GM12878 (cell line): ENCODE measurements at regions not wholly inside any gene's neighbourhood (a gene's known extent, or its start where the extent isn't known, plus 50 kb on each side); places are given as distances from the start of the nearest gene placed in this dataset.

Source experiments
- ATAC-seq: fragments of 200-7000 bp; cut with Tn5 transposase; 3 replicates; pipeline ENCODE4 v1.9.1; 2020; ENCODE audit warnings: mild to moderate bottlenecking, moderate library complexity
- BruUV-seq: library from RNA; stranded (reverse); fragments of 400-500 nt; replicated peaks from 2 replicates; lab custom pipeline; 2021; lab: Mats Ljungman, UMichigan
- CTCF ChIA-PET: fragments of 300-600 bp; sonication (Branson Sonifier 250); formaldehyde crosslinking; extraction: SDS; loops from one replicate; lab custom pipeline; 2021; ENCODE audit warnings: inconsistent platforms; lab: Yijun Ruan, JAX
- POLR2A ChIA-PET: fragments of 350-600 bp; formaldehyde crosslinking; extraction: SDS; loops from one replicate; lab custom pipeline; 2021; ENCODE audit warnings: inconsistent platforms; lab: Charles Lee
- RAD21 ChIA-PET: fragments of 300-600 bp; sonication (Branson Sonifier 250); formaldehyde crosslinking; loops from one replicate; lab custom pipeline; 2023; ENCODE audit warnings: antibody characterized with exemption; ENCODE audit not compliant: unreplicated experiment; lab: Charles Lee
- SMC1A ChIA-PET: fragments of 300-600 bp; sonication (Branson Sonifier 250); formaldehyde crosslinking; loops from one replicate; lab custom pipeline; 2023; ENCODE audit not compliant: unreplicated experiment, uncharacterized antibody; lab: Charles Lee
- DNase-seq: peaks from one replicate; pipeline ENCODE4 v3.0.0-alpha.2; 2011; ENCODE audit warnings: low read depth, low spot score
- FAIRE-seq: peaks from 3 replicates; lab custom pipeline; 2011; peaks lifted over from hg19 to GRCh38; lab: Jason Lieb, UNC
- H2AFZ ChIP-seq: 2 replicates; pipeline ENCODE4 v1.6.0; 2011; ENCODE audit warnings: low read depth, low read length, control low read depth; ENCODE audit not compliant: control insufficient read depth
- H3K27ac ChIP-seq: 2 replicates; pipeline ENCODE4 v1.5.1; 2011; ENCODE audit warnings: control low read depth; ENCODE audit not compliant: control insufficient read depth, insufficient read depth
- H3K27me3 ChIP-seq, 2 experiments: replicated peaks in 1 of 2; 2 replicates each; pipeline versions ENCODE4 v1.6.0 to v1.6.1; 2011; ENCODE audit warnings: low read length in 1 of 2; ENCODE audit not compliant: control insufficient read depth in 2 of 2, insufficient read depth in 2 of 2
- H3K36me3 ChIP-seq, 2 experiments: 2 replicates each; pipeline ENCODE4 v1.5.1; 2011; ENCODE audit warnings: low read length in 1 of 2; ENCODE audit not compliant: control insufficient read depth in 2 of 2, insufficient read depth in 2 of 2
- H3K4me1 ChIP-seq: 2 replicates; pipeline ENCODE4 v1.6.1; 2011; ENCODE audit warnings: mild to moderate bottlenecking, low read length, moderate library complexity, mixed read lengths; ENCODE audit not compliant: control insufficient read depth, insufficient read depth
- H3K4me2 ChIP-seq: 2 replicates; pipeline ENCODE4 v1.6.0; 2011; ENCODE audit warnings: control low read depth; ENCODE audit not compliant: control insufficient read depth, insufficient read depth
- H3K4me3 ChIP-seq: fragments of 200-600 bp; sonication (generic); 2 replicates; pipeline ENCODE4 v1.5.1; 2016
- H3K79me2 ChIP-seq: 2 replicates; pipeline ENCODE4 v1.6.0; 2011; ENCODE audit warnings: low read length; ENCODE audit not compliant: control insufficient read depth, insufficient read depth
- H3K9ac ChIP-seq: 2 replicates; pipeline ENCODE4 v1.8.0; 2011; ENCODE audit warnings: low read length, control low read depth, mixed read lengths; ENCODE audit not compliant: control insufficient read depth, insufficient read depth
- H3K9me3 ChIP-seq: replicated peaks from 3 replicates; pipeline ENCODE4 v1.5.1; 2011; ENCODE audit warnings: mild to moderate bottlenecking, low read length; ENCODE audit not compliant: control insufficient read depth, insufficient read depth
- H4K20me1 ChIP-seq: 2 replicates; pipeline ENCODE4 v1.6.0; 2011; ENCODE audit not compliant: control insufficient read depth, insufficient read depth
- ATF2 ChIP-seq: IDR thresholded peaks from 2 replicates; pipeline ENCODE4 v1.6.1; 2012; ENCODE audit warnings: low read length, inconsistent platforms
- BRCA1 ChIP-seq: IDR thresholded peaks from 2 replicates; pipeline ENCODE4 v1.6.1; 2011; ENCODE audit warnings: low read depth, low read length, improper control_type of control experiment
- CBX5 ChIP-seq: sonication (generic); IDR thresholded peaks from 2 replicates; pipeline ENCODE4 v1.6.1; 2016; ENCODE audit warnings: low read depth, moderate library complexity, mild to moderate bottlenecking, inconsistent platforms
- HDGF ChIP-seq: fragments of 450-650 bp; IDR thresholded peaks from 2 replicates; pipeline ENCODE4 v1.6.1; 2016; ENCODE audit warnings: antibody characterized with exemption
- IKZF1 ChIP-seq: fragments of 450-650 bp; conservative IDR thresholded peaks from 2 replicates; pipeline ENCODE4 v1.6.1; 2017; ENCODE audit warnings: antibody characterized with exemption, mild to moderate bottlenecking
- JUNB ChIP-seq: IDR thresholded peaks from 2 replicates; pipeline ENCODE4 v1.6.1; 2016; ENCODE audit warnings: antibody characterized with exemption, mild to moderate bottlenecking
- LARP7 ChIP-seq: fragments of 450-650 bp; IDR thresholded peaks from 2 replicates; pipeline ENCODE4 v1.6.1; 2017; ENCODE audit warnings: mild to moderate bottlenecking
- PAX8 ChIP-seq: fragments of 450-650 bp; IDR thresholded peaks from 2 replicates; pipeline ENCODE4 v1.6.1; 2017; ENCODE audit warnings: mild to moderate bottlenecking, moderate library complexity
- PKNOX1 ChIP-seq: fragments of 450-650 bp; IDR thresholded peaks from 2 replicates; pipeline ENCODE4 v1.6.1; 2016; ENCODE audit warnings: mild to moderate bottlenecking
- POU2F2 ChIP-seq: IDR thresholded peaks from 3 replicates; pipeline ENCODE4 v1.6.1; 2011; ENCODE audit warnings: low read depth, mild to moderate bottlenecking, low read length, borderline replicate concordance
- PRDM15 ChIP-seq: fragments of 450-650 bp; formaldehyde crosslinking; IDR thresholded peaks from 2 replicates; pipeline ENCODE4 v1.4.0; 2020; ENCODE audit warnings: mild to moderate bottlenecking, moderate library complexity
- SUZ12 ChIP-seq: fragments of 200-600 bp; sonication (generic); IDR thresholded peaks from one replicate; pipeline ENCODE4 v1.6.1; 2018; ENCODE audit warnings: antibody characterized with exemption, mild to moderate bottlenecking; ENCODE audit not compliant: unreplicated experiment
- TCF12 ChIP-seq: IDR thresholded peaks from 2 replicates; pipeline ENCODE4 v1.6.1; 2011; ENCODE audit warnings: low read depth, mild to moderate bottlenecking, low read length
- ZBTB4 ChIP-seq: fragments of 450-650 bp; formaldehyde crosslinking; IDR thresholded peaks from 2 replicates; pipeline ENCODE4 v1.4.0; 2022; ENCODE audit warnings: mild to moderate bottlenecking, moderate library complexity
- in situ Hi-C: fragments of 300-500 bp; cut with MboI; formaldehyde crosslinking; loops from 9 replicates; pipeline ENCODE4 v1.14.3; 2018; ENCODE audit warnings: mixed read lengths
- intact Hi-C: fragments of 100-400 bp; cut with micrococcal nuclease; formaldehyde crosslinking; loops from one replicate; pipeline ENCODE4 v1.14.2; 2022; ENCODE audit not compliant: unreplicated experiment

GRCh38 chr14:49483268-49483667, 102.9 kb downstream of the RPS29 start (continued):
- no peak for TF ChIP-seq ATF2
- TF ChIP-seq, all 136 proteins: peak for 0

GRCh38 chr14:49480979-49481498, 105.1 kb downstream of the RPS29 start:
- no peak overlapping the region for H3K4me3 ChIP-seq
- no TSS peak for BruUV-seq
- FAIRE-seq = no peak
- ATAC-seq = no peak
- no peaks in the 10 kb centered on the region for H3K36me3 ChIP-seq
- no peak overlapping the region for H3K4me2 ChIP-seq
- H3K9ac ChIP-seq = no peak overlapping the region
- no peaks in the 10 kb centered on the region for H3K9me3 ChIP-seq
- ChIA-PET RAD21 (no interaction called here), CTCF (interaction anchor here (1.2 to 2.6 kb wide), 3 partner anchors 17 to 19 kb away, joined by 3 to 13 read pairs (median 10); no protein-coding TSS in a partner anchor), SMC1A (interaction anchor here (1.7 kb wide), 1 partner anchor 19 kb away, joined by 4 read pairs; no protein-coding TSS in a partner anchor), POLR2A (no interaction called here)
- peaks cover 11% of the 10 kb centered on the region; the same call in 1 of the 2 replicates for H3K4me1 ChIP-seq
- intact Hi-C loops = no loop called here
- H3K27ac ChIP-seq = no peak overlapping the region
- DNase-seq = no peak
- H3K27me3 ChIP-seq = no peaks in the 10 kb centered on the region
- in situ Hi-C loops = no loop called here
- H2AFZ ChIP-seq = no peak overlapping the region
- no peaks in the 10 kb centered on the region for H4K20me1 ChIP-seq
- H3K79me2 ChIP-seq = no peaks in the 10 kb centered on the region
- no peak for TF ChIP-seq JUNB
- TF ChIP-seq BRCA1 = no peak
- no peak for TF ChIP-seq LARP7
- TF ChIP-seq IKZF1 = no peak
- TF ChIP-seq PKNOX1 = no peak
- no peak for TF ChIP-seq PRDM15 (CRISPR knock-in tag)
- TF ChIP-seq SUZ12 = no peak
- no peak for TF ChIP-seq ZBTB4 (CRISPR knock-in tag)
- TF ChIP-seq PAX8 = no peak
- TF ChIP-seq TCF12 = no peak
- TF ChIP-seq HDGF = no peak
- TF ChIP-seq CBX5 = no peak
- no peak for TF ChIP-seq POU2F2
